H1 (cell line): ENCODE measurements at regions not wholly inside any gene's neighbourhood (a gene's known extent, or its start where the extent isn't known, plus 50 kb on each side); places are given as distances from the start of the nearest gene placed in this dataset.

Experiments used
- BRCA1 ChIP-seq: IDR thresholded peaks from 2 replicates; pipeline ENCODE4 v1.6.1; 2012; ENCODE audit warnings: low read depth, low read length, improper control_type of control experiment
- HDAC6 ChIP-seq: IDR thresholded peaks from one replicate; pipeline ENCODE4 v1.7.1; 2012; ENCODE audit warnings: low read depth, mild to moderate bottlenecking, inconsistent platforms, low read length, moderate library complexity
- SAP30 ChIP-seq: fragments of 300-600 bp; sonication (generic); IDR thresholded peaks from 2 replicates; pipeline ENCODE4 v1.7.1; 2012; ENCODE audit warnings: low read length, moderate library complexity, mild to moderate bottlenecking, inconsistent platforms; ENCODE audit not compliant: insufficient read depth, insufficient replicate concordance
- SIX5 ChIP-seq: IDR thresholded peaks from 2 replicates; pipeline ENCODE4 v1.6.1; 2011; ENCODE audit warnings: mild to moderate bottlenecking, low read depth, low read length
- SP1 ChIP-seq: IDR thresholded peaks from 2 replicates; pipeline ENCODE4 v1.6.1; 2011; ENCODE audit warnings: low read depth, low read length
- TAF7 ChIP-seq: optimal IDR thresholded peaks from 2 replicates; pipeline ENCODE3; 2011; ENCODE audit warnings: low read depth, mild to moderate bottlenecking, inconsistent platforms, low read length, moderate library complexity, borderline replicate concordance
- TF ChIP-seq, protein P1 (sequence below), 3 experiments: IDR thresholded peaks; 1 replicate in 2 of 3; 2 replicates in 1 of 3; pipeline versions ENCODE4 v1.5.1 to v1.6.1; 2011; ENCODE audit warnings: low read length in 3 of 3, mild to moderate bottlenecking in 3 of 3, inconsistent platforms in 2 of 3, low read depth in 1 of 3, moderate library complexity in 1 of 3; ENCODE audit not compliant: insufficient read depth in 1 of 3; ENCODE audit errors: control extremely low read depth in 1 of 3

DNA sequence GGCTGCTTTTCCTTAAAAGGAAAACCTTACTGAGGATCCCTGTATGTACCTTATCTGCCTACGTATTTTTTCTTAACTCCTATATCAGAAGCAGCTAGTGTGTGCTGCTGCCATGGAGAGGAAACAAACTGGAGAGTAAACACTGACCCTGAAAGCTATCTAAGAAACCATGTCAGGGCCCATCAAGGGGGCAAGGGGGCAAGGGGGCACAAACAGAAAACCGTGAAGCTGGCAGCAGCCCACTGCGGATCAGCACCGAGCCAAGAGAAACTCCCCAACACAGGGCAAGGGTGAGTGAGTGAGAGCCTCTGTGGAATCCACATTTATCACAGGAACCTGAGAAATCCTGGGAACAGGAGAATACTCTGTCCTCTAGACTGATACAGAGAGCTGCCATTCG lies 1204.2 kb downstream of the PCDH18 start (continued):
- TF ChIP-seq, protein P1, sequence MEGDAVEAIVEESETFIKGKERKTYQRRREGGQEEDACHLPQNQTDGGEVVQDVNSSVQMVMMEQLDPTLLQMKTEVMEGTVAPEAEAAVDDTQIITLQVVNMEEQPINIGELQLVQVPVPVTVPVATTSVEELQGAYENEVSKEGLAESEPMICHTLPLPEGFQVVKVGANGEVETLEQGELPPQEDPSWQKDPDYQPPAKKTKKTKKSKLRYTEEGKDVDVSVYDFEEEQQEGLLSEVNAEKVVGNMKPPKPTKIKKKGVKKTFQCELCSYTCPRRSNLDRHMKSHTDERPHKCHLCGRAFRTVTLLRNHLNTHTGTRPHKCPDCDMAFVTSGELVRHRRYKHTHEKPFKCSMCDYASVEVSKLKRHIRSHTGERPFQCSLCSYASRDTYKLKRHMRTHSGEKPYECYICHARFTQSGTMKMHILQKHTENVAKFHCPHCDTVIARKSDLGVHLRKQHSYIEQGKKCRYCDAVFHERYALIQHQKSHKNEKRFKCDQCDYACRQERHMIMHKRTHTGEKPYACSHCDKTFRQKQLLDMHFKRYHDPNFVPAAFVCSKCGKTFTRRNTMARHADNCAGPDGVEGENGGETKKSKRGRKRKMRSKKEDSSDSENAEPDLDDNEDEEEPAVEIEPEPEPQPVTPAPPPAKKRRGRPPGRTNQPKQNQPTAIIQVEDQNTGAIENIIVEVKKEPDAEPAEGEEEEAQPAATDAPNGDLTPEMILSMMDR (IDR thresholded peaks at IDR 0.05; ENCODE audit: control extremely low read depth in 1 of 3, insufficient read depth in 1 of 3, low read depth in 1 of 3, low read length in 3 of 3) = no peak
- TF ChIP-seq SIX5 (no peak), BRCA1 (no peak), SP1 (no peak), HDAC6 (no peak), SAP30 (no peak), TAF7 (no peak)
